Uterus (tissue), 2 donors: ENCODE measurements at regions not wholly inside any gene's neighbourhood (a gene's known extent, or its start where the extent isn't known, plus 50 kb on each side); places are given as distances from the start of the nearest gene placed in this dataset.

Experiments used
- POLR2A ChIP-seq, 2 donors: fragments of 450-650 bp; IDR thresholded peaks; one replicate each; pipeline ENCODE4 v1.6.1; 2016; ENCODE audit warnings: antibody characterized with exemption in 2 of 2, mild to moderate bottlenecking in 1 of 2, moderate library complexity in 1 of 2
- TF ChIP-seq, protein P1 (sequence below), 4 experiments: fragments of 200-600 bp in 2 of 4; fragments of 450-650 bp in 2 of 4; sonication (generic) in 2 of 4; IDR thresholded peaks; one replicate each; pipeline ENCODE4 v1.5.1; 2016 to 2019; ENCODE audit warnings: antibody characterized with exemption in 4 of 4, mild to moderate bottlenecking in 2 of 4, moderate library complexity in 1 of 4

GRCh38 chr3:18946524-18946923 lies 201.8 kb upstream of the KCNH8 start:
- TF ChIP-seq, protein P1, sequence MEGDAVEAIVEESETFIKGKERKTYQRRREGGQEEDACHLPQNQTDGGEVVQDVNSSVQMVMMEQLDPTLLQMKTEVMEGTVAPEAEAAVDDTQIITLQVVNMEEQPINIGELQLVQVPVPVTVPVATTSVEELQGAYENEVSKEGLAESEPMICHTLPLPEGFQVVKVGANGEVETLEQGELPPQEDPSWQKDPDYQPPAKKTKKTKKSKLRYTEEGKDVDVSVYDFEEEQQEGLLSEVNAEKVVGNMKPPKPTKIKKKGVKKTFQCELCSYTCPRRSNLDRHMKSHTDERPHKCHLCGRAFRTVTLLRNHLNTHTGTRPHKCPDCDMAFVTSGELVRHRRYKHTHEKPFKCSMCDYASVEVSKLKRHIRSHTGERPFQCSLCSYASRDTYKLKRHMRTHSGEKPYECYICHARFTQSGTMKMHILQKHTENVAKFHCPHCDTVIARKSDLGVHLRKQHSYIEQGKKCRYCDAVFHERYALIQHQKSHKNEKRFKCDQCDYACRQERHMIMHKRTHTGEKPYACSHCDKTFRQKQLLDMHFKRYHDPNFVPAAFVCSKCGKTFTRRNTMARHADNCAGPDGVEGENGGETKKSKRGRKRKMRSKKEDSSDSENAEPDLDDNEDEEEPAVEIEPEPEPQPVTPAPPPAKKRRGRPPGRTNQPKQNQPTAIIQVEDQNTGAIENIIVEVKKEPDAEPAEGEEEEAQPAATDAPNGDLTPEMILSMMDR (IDR thresholded peaks at IDR 0.05): no peak
- no peak for TF ChIP-seq POLR2A (IDR thresholded peaks at IDR 0.05)
